Suppressor macrophage treated with lipopolysaccharide for 1 hour (primary cell): ENCODE measurements at regions not wholly inside any gene's neighbourhood (a gene's known extent, or its start where the extent isn't known, plus 50 kb on each side); places are given as distances from the start of the nearest gene placed in this dataset.

ENCODE experiments used
- DNase-seq, 3 donors: peaks; one replicate each; pipeline ENCODE4 v3.0.0-alpha.2; 2020 to 2022

DNA sequence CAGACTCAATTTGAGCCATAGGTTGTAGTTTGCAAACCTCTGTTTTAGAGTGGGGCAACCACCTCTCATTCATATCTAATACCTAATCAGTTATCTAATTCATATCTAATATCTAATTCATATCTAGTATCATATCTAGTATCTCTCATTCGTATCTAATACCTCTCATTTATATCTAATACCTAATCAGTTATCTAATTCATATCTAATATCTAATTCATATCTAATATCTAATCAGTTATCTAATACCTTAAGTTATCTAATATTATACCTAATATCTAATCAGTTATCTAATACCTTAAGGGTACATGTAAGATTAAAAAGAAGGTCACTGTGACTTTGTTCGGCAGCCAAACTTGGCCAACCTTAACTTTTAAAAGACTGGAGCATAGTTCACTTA, 403.4 kb upstream of the MMADHC start:
- no peak for DNase-seq

DNA sequence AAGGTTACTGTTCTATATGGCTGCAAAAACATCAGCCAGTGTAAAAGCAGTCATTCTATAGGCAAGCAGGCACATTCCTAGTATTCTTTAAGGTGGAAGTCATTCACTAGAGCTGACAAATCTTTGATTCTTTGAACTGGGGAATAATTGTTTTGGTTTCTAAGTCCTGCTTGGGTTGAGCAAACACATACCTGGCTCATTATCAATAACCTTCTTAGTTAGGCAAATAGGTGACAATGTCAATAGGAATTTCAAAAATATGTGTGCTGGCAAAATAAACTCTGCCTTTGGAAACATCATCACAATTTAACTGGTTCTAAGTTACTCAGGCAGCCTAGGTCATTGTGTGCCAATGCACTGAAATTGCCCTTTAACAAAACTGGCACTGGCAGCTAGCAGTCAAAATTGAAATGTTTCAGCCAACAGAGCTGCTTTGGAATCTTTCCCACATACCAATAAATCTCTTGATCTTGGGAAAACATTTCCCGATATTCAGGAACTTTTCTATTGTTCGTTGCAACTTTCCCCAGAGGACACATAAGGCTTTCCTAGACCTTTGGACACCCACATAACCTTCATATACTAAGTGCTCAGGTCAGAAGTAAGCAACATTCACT, 402.0 kb upstream of the MMADHC start:
- no peak for DNase-seq

DNA sequence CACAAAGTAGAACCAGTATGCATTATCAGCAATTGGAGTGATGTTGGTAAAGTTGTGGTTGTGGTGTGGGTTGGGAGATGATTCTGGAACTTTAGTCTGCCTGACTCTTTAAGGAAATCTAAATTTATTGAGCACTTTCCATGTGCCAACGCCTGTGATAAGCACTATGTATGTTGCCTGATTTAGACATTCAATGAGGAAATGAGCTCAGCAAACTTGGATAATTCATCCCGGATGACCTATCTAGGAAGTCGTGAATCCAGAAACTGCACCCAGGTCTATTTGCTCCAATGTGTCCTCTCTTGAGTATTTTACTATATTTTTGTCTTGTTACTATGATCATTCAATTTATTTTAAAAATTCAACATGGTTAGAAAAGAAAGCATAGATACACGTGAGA, 400.8 kb upstream of the MMADHC start:
- DNase-seq: no peak

DNA sequence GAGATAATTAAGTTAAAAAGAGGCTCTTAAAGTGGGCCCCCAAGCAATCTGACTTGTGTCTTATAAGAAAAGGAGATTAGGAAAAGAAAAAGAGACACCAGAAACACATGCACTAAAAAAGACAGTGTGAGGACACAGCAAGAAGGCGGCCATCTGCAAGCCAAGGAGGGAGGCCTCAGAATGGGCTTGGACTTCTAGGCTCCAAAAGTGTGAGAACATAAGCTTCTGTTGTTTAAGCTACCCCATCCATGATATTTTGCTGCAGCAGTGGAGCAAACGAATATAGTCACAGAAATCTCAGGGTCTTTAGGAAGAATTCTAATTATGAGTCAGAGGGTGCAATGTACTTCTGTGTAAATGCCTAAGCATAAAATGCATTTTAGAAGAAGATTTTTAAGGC, 399.3 kb upstream of the MMADHC start:
- DNase-seq: no peak

DNA sequence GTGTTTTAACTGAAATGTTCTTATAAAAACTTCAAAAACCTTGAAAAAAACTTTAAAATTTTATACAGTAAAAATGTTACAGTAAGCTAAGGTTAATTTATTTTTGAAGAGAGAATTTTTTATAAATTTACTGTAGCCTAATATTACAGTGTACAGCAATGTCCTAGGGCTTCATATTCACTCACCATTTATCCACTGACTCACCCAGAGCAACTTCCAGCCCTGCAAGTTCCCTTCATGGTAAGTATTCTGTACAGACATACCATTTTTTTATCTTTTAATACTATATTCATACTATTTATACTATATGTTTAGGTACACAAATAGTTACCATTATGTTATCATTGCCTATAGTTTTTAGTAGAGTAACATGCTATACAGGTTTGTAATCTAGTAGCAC, 396.7 kb upstream of the MMADHC start:
- DNase-seq: no peak

DNA sequence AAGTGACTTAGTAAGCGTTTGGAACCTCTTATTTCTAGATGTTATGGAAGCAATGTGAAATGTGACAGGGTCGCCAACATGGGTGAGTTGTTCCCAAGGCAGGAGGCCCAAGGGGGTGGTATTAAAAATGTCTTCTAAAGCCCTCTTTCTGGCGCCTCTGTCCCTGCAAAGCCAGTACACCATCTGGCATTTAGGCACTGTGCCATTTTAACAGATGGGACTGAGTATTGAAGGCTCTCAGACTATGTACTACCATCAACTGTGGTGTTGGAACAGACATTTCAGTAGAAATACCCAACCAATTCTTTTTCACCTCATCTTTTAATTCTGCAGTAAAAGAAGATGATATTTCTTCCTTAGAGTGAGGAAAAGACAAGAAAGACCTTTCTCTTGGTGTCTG, 384.5 kb upstream of the MMADHC start:
- DNase-seq: no peak

DNA sequence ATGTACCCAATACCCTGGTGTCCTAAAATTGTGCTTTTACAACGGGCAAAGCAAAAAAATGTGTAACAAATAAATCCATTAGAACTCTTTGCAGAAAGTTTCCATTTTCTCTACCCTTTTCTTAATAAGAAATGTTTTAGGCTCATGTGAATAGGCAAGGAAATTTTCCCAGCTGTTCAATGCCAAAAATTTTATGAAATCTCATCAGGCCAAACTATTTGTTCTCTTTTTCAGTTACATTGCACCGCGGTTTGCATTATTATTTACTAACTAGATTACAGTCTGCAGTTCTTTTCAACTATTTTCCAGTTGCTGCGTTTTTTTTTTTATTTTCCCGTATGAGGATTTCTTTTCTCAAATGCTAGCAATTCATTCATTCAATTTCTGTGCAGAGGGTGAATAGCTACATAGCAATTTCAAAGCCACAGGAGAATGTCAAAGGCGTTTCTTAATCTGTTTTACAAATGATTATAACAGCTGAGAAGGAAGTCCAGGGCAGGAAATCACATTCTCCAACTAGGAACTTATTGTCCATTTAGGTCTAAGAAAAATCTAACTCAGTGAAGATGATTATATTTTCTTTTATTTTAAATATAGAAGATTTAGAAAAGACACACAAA, 367.5 kb upstream of the MMADHC start:
- no peak for DNase-seq

DNA sequence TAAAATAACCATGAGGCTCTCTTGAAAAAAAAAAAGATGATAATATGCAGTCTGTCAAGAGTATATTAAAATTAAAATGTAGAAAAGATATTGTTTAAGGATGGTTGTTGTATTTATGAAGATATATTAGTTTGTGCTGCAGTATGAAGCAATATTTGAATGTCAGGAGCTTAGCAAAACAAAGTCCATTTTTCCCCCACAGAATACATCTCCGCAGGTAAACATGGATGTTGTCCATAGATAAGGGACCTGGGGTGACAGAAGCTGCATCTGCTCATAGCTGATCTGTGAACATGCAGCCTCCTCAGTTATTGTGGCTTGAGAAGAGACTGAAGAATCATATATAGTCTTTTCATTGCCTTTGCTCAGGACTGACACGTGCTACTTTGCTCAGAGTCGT, 366.1 kb upstream of the MMADHC start:
- no peak for DNase-seq

DNA sequence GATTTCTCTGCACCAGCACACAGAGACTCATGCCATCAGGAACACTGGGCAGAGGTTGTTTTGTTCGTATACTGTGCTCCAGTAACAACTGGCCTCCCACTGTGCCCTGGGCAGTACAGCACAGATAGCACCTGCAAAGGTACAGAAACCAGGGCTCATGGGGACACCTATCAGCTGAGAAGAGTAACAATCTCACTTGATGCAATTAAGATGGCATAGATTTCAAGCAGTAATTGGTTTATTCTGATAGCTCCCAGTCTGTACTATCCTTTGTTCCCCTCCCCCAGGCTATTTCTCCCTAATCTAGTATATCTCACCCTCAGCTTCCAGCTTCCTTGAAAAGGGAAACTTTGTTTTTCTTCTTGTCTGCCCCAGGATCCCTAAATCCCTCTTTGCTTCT, 343.9 kb upstream of the MMADHC start:
- DNase-seq: no peak

DNA sequence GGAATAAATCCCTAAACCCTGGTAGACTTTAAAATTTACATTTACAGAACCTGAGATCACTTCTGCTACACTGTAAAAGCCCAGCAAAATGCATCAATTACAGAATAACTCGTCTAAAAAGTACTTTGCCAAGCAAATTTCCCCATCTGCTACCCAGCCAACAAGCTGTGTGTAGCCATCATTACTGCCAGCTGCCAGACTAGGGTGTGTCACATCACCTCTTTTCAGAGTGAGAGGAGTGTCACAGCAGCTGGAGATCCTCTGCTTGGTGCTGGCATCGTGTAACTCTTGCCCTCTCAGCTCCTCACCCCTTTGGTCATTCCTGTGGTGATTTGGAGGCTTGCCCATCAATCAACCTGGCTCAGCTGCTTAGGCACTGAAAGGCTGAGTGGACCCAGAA, 340.4 kb upstream of the MMADHC start:
- no peak for DNase-seq

DNA sequence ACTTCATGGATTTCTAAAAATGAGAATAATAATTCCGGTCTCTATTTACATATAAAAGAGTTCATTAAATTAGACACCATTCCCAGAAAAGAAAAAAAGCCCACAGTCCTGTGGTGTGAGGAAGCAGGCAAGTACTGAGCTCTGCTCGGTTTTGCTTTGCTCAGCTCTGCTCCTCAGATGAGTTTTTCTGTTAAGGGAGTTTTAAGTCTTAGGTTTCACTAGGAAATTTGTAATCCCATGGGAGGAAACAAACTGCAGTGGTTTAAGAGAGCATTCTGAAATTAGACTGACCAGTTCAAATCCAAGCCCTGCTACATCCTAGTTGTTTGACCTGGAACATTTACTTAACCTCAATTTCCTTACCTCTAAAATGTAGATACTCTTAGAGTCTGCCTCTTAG, 338.6 kb upstream of the MMADHC start:
- no peak for DNase-seq

DNA sequence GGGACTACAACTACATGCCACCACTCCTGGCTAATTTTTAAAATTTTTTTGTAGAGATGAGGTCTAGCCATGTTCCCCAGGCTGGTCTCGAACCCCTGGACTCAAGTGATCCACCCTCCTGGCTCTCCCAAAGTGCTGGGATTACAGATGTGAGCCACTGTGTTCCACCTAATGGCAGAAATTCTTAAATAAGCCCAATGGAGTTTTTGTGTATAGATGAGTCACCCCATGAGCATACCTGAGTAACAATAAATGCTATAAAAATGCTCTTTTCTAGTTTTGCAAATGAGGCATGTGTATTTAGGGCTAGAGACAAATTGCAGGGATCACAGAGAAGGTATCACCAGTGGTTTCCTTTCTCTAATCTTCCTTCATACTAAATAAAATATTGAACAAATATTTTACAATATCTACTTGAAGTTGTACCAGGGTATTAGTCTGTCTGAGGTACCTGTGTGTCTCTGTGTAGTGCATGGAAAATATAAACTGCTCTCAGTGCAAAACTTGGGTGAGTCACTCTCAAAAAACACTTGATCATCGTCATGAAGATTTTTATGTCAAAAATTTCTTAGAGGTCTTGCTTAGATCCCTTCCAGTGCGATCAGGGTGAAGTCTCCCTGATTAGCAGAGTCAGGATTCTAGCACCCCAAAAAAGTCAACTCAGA, 337.1 kb upstream of the MMADHC start:
- no peak for DNase-seq

DNA sequence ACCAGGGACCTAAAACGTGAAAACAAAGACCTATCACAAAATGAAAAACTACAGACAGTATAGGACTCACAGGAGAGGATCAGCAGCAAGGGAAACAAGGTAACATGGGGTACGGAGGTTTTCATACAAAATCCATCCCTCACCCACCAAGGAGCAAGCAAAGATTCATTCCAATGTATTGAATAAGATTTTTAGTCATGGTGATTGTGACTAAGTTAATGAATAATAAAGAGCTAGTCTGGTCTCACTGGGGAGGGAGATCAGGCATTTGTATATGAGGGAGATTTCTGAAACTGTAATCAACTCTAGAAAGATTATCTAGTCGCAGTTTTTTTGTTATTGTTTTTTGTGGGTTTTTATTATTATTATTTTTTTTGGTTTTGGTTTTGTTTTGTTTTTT, 336.5 kb upstream of the MMADHC start:
- DNase-seq: no peak

DNA sequence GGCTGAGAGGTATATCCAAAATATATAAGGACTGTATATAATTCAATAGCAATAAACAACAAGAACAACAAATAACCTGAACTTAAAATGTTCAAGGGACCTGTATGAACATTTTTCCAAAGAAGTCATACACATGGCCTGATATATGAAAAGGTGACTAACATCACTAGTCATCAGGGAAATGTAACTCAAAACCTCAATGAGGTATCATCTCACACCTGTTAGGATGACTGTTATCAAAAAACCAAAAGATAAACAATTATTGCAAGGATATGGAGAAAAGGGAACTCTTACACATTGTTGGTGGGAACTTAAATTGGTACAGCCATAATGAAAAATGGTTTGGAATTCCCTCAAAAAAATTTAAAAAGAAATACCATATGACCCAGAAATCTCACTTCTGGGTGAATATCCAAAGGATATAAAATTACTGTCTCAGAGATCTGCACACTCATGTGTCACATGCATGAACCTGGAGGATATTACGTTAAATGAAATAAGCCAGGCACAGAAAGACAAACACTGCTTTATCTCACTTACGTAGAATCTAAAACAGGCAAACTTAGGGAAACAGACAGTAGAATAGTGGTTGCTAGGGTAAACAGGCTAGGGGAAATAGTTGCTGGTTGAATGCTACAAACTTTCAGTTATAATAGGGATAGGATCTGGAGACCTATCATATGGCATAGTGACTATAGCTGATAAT, 334.5 kb upstream of the MMADHC start:
- DNase-seq: no peak

DNA sequence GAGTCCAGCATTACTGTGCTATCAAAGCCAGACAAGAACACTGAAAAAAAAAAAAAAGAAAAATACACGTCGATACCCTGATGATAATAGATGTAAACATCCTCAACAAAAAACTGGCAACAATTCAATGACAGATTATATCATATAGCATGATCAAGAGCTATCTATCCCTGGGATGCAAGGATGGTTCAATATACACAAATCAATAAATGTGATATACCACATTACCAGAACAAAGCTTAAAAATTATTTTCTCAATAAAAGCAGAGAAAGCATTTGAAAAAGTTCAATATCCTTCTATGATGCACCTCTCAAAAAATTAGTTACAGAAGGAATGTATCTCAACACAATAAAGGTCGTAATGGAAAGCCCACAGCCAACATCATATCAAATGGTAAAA, 332.8 kb upstream of the MMADHC start:
- DNase-seq: no peak

DNA sequence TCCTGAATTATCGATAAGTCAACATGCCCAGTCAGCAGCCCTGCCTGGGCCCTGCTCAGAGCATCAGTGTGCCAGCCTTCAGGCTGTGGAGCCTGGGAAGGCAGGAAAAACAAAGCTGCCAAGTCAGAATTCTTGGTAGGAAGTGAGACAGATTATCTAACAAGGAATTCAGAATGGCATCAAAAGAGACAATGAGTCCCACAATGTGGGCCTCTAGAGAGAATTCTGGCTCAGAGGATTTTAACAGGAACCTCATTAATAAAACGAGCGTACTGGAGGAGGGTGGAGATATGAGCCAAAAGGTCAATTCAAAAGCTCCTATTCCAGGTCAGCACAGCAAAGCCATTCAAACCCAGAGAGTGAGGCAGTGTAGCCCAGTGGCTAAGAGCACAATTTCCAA, 327.6 kb upstream of the MMADHC start:
- no peak for DNase-seq

DNA sequence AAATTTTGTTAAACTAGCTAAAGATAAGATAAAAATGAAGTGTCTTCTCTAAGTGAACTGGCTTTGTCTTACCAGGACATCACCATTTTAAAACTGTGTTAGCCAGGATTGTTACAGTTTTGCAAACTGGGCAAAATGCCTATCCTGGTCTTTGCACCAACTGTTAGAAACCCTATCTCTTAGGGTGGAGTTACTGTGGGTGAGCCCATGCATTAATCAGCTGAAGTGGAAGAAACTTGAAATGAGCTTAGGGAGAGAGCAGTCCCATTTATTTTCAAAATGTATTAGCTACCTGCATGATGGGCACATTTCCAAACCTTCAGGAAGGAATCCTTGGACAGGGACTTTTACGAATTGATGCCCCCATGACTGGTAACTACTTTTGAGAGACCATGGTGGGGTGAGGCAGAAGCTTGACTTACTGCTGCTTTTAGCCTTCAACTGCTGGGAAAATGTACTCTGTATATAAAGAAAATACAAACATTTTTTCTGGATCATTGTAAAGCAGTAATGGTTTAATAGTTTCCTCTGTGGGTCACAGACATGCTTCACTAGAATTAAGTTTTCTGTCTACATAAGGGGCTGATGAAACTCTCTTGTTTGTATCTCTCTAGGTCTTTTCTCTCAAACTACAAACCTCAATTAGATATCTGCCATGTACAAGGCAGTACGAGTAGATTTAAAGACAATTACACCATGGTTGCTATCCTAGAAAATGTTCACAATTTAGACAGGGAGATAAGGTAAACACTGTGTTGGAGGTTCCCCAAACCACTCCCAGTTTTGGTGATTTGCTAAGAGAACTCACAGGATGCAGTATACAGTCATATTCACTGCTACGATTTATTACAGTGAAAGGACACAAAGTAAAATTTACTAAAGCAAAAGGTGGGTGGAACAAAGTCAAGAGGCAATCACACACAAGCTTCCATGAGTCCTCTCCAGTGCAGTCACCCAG, 321.4 kb upstream of the MMADHC start:
- no peak for DNase-seq

DNA sequence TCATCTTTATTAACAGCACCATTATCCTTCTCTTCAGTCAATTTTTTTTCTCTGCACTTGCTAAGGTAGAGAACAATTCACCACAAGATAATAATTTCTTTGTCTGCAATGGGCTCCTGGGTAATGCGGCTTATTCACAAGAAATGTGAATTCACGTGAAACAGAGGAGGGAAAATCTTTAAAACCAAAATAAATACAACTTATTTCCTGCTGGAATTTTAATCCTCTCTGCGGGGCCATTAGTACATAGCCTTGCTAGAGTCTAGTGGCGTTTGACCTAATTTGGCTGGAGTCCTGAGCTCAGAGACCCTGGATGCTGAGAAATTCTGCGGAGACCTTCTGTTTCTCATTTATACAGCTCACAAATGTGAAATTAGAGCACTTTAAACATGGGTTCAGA, 319.3 kb upstream of the MMADHC start:
- no peak for DNase-seq

DNA sequence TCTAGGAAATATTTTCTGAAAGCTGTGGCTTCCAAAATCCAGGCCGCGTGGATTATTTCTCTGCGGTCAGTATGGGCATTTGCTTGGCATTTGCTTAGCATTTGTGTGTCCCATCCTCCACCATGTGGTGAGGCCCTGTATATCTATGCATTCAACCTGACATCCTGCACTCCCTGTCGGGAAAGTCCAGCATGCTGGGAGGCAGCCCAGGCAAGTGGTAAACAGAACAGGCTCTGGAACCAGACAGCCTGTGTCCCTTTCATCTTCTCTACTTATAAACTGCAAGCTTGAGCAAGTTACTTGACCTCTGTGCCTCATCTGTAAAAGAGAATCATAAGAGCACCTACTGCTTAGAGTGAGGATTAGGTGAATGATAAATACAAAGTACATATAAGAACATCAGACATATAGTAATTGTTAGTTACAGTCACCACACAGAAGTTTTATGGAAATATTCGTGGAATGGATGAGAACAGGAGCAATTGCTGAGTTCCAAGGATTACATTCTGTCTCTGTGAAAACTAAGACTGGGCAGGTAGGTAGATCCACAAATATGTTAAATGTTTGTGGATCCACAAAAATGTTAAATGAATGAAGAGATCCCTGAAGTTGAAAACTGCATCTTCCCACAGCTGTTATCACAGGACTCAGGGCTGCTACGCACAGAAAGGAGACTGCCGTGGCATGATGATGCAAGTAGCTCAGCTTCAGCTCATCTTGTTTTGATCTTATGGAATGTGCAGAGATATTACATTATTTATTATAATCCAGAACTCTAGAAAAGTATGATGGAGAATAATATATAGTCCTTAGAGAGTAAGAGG, 317.0 kb upstream of the MMADHC start:
- DNase-seq: no peak

DNA sequence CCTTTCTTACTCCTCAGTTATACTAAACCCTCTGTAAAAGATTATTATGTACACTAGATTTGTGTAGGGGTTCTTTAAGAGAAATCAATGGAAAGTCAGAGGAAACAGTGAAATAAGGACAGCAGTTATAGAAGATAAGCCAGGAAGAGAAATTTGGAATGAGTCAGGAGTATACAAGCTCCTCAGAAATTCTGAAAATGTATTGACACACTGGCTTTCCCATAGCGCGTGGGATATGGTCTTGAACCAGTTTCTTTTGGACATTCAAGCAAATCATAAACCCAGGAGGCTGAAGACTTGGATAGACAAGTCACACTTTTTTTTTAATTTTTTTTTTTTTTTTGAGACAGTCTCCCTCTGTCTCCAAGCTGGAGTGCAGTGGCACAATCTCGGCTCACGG, 316.1 kb upstream of the MMADHC start:
- DNase-seq: no peak

DNA sequence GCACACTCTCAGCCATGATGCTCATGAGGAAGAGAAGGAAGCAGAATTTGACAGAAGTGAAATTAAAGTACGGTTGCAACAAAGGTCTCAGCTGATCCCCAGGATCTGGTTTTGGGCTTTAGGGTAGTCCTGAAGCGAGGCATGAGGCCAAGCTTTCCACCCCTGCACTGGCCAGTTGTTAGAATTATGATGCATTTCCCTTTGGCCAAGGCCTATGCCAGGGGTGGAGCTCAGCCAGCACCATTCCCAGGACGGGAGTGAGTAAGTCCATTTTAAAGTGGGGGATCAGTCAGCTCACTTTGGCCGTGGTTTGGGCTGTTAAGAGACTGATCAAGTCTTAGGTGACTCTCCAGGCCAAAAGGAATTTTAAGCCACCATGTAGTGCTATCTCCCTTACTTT, 314.5 kb upstream of the MMADHC start:
- no peak for DNase-seq

DNA sequence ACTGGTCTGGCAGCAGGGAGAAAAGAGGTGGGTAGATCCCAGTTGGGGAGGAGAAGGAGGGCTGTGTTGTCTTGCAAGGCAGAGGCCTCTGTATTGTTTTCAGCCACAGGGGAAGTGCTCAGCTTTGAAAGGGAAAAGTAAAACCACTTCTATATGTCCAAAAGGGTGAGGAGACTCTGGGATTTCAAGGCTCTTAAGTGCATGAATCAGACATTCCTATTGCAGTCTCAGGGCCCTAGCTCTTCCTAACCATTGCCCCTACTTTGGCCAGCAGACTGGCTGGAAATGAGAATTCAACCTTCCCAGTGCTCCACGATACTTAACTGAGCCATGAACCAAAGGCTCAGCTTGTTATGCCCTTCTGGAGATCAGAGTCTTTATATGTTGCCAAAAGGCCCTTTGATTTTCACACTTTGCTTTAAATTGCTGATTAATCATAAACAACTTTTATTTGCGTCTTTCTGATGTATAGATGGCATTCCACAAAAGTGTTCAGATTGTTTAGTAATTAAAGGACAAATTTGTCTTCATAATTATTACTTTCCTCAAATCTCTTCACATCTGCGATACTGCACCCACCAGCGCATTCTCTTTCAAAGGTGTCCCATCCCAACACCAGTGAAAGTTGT, 313.8 kb upstream of the MMADHC start:
- DNase-seq: no peak
